ENCODE measurements at regions not wholly inside any gene's neighbourhood (a gene's known extent, or its start where the extent isn't known, plus 50 kb on each side); places are given as distances from the start of the nearest gene placed in this dataset.
"Not testable (repeated sequence)": the region's sequence is repeated elsewhere in the genome, so short reads cannot be mapped to it uniquely, and the experiment has no call there.

DNA sequence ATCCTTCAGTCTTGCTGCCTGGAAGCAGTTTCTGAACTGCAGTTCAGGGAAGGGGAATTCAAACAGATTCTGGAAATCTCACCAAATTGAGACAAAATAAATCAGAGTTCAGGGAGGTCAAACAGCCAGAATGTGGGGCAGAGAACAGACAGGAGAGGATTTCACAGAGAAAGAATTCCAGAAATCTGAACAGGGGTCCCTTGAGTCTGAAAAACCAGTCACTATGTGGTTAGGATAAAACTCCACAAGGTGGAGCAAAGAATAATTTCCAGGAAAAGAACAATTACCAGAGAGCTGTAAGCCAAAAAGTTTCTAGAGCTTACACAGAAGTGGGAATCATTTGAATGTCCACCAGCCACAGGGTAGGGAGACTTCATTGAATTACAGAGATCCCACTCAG is 84.7 kb downstream of the URB2 start:
- no peak for DNase-seq

- DNase-seq = no peak
These were observed 88.3 kb downstream of the URB2 start for GRCh38 chr1:229714306-229714705.

DNA sequence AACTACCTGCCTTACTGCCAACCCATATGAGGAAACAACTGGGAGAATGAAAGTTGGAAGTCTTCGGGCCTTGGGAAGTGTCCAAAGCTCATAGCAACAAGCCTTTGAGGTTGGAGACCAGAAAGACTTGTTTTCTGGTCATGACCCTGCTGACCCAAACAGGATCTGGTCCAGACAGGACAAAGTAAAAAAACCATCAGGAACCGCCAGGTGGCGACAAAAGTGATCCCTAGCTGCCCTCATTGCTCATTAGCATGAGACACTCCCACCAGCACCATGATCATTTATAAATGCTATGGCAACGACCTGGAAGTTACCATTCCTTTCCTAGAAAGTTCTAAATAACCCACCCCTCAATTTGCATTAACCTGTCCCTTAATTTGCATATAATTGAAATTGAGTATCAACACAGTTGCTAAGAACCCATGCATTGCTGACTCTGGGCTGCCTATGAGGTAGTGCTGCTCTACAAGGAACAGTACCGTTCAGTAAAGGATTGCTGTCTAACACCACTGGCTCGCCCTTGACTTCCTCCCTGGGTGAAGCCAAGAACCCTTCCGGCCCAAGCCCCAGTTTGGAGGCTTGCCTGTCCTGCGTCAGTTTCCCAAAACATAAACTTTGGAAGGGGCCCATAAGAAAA is 89.0 kb downstream of the URB2 start:
- DNase-seq = no peak

- no peak for DNase-seq
These were observed 90.0 kb downstream of the URB2 start for GRCh38 chr1:229716069-229716468.

- no peak for DNase-seq
These were observed 90.7 kb downstream of the URB2 start for GRCh38 chr1:229716704-229717103.

GRCh38 chr1:229717786-229718576 is 91.9 kb downstream of the URB2 start:
- no peak for DNase-seq

DNA sequence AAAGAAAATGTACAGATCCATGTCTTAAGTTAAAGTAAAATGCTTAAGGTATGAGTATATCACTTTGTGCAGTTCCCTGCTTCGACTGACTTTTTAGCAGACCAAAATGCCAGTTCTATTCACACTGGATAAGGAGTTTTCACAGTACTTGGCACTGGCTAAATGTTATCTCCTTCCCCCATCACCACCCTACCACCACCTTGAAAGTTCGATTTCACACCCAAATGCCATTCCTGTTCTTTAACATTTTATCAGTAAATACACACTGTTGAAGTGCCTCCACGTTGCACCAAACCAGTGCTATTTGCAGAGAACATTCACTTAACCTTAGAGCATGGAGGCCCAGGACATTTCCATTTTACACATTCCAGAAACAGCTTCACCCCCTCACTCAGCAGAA is 100.0 kb downstream of the URB2 start:
- DNase-seq = no peak

- DNase-seq = no peak
These were observed 103.9 kb downstream of the URB2 start for GRCh38 chr1:229729916-229730315.

- DNase-seq = no peak
These were observed 104.5 kb downstream of the URB2 start for GRCh38 chr1:229730573-229730972.

DNA sequence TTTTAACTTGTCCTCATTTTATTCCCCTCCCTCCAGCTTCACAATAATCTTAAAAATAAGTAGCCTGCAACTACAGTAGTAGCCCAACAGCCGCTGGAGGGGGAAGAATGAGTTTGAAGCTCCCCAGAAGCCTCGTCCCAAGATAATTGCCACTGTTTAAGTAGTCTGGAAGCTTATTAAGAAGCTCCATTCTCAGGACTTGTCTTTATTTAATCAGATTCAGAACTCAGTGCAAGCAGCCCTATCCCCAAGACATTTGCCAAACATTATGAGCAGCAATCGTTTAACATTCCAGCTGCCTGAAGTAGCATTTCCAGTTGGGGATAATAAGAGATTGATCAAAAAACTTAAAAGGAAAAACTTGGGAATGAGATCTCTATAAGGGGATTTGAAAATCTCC is 106.0 kb downstream of the URB2 start:
- no peak for DNase-seq

- DNase-seq = no peak
These were observed 110.3 kb downstream of the URB2 start for GRCh38 chr1:229736376-229736775.

GRCh38 chr1:229742614-229743013 is 116.6 kb downstream of the URB2 start:
- DNase-seq = not testable (repeated sequence)

DNA sequence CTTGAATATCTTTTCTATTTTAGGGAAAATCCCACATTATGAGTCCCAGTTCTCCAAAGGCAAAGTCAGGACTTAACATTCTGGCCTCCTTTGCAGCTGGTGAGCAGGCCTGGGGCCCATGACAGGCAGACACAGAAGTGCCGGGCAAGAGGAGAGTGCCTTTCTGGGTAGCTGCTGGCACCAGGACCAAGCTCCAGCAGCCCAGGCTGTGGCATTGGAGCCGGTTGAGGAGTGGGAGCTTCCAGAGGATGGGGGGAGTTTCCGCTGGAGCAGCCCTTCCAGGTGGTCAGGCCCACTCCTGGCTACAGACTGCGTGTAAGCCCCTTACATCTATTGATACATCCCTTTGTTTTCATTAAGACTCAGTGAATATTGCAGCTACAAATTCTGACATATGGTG is 123.9 kb downstream of the URB2 start:
- no peak for DNase-seq

DNA sequence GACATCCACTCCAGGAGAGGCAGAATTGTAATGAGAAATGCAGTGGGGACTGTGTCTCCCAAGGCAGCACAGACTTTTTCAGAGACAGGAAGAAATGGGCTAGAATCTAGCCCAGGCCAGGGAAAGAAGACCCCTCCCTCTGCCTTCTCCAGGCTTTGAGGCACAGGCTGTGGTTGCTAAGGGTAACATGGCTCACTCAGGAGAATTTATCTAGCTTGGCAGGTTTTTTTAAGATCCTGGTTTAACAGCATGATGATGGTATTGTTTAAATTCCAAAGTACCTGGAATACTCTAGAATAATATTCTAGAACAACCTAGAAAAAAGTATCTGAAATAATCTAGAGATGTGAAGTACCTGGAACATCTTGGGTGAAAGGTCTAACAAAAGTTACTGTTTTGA is 125.6 kb downstream of the URB2 start:
- no peak for DNase-seq

GRCh38 chr1:229752679-229753078 is 126.6 kb downstream of the URB2 start:
- no peak for DNase-seq

GRCh38 chr1:229753764-229754551 is 127.9 kb downstream of the URB2 start:
- DNase-seq = no peak

- DNase-seq = no peak
These were observed 130.6 kb downstream of the URB2 start for GRCh38 chr1:229756666-229757065.

GRCh38 chr1:229757226-229757625 is 131.2 kb downstream of the URB2 start:
- no peak for DNase-seq

GRCh38 chr1:229758101-229759036 is 132.3 kb downstream of the URB2 start:
- no peak for DNase-seq

DNA sequence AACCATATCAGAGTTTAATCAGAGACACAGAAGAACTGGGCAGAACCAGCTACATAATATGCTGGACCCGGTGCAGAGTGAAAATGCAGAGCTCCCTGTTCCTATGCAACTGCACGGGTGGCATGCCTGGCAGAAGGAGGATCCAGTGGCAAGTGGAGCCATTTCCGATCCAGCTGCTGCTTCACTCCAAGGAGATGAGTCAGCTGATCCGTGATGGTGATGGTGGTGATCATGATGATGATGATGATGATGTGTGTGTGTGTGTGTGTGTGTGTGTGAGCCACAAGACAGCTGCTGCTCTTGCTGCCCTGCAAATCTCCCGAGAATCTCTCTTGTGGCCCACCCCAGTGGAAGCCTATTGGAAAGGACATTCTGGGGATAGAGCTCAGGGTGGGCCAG is 133.0 kb downstream of the URB2 start:
- no peak for DNase-seq

DNA sequence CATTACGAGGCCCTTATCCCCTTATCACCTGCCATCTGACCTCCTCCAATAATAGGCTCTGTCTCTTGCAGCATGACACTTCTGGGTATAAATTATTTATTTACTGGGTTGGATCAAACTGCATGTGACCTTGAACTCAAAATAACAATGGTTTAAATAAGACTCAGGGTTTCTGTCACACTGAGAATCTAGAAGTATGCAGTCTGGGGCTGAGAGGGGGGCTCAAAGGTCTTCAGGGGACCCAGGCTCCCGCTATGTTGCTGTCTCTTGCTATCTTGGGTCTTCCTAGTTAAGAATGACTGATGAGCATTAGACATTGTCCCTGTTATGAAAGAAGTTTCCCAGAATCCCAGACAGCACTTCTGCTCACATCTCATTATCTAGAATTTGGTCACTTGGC is 133.5 kb downstream of the URB2 start:
- no peak for DNase-seq

DNA sequence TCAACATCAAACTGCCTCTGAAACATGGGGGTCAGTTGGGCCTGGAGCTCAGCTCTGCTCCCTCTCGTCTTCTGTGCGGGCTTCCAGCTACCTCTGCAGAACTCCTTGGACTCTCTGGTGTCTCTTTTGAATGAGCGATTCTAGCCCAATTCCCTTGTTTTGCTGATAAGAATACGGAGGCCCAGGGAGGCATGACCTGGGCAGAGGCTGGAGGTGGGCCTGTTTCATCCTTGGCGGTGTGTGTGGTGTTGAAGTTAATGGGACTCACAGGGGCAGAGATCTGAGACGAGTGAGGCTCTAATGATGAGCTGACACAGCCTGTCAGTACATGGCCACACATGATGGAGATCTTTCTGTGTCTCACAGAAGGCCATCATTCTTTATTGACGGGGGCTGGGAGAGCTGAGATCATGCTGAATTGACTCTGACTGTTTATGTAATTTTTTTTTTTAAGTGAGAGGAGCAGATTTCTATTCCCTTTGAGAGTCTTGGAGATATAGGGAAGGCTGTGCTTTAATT is 134.5 kb downstream of the URB2 start:
- no peak for DNase-seq

DNA sequence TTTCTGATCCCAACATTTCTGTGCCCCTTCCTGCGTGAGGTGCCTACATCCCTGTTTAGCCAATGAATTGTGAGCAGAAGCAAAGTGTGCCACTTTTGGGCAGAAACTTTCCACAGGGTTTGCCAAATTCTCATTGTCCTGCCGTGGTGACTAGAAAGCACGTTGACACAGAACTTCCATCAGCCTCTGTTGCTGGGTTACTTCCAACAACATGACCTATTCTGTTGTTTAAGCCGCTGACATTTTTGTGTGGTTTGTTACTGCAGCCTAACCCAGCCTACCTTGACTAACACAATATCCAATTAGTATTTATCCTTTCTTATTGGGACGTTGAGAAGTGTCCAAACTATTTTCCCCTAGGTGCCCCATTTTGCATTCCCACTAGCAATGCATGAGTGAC is 136.8 kb downstream of the URB2 start:
- DNase-seq = no peak

Measured in COR-L47 (cell line).